ENCODE measurements at regions not wholly inside any gene's neighbourhood (a gene's known extent, or its start where the extent isn't known, plus 50 kb on each side); places are given as distances from the start of the nearest gene placed in this dataset.

DNA sequence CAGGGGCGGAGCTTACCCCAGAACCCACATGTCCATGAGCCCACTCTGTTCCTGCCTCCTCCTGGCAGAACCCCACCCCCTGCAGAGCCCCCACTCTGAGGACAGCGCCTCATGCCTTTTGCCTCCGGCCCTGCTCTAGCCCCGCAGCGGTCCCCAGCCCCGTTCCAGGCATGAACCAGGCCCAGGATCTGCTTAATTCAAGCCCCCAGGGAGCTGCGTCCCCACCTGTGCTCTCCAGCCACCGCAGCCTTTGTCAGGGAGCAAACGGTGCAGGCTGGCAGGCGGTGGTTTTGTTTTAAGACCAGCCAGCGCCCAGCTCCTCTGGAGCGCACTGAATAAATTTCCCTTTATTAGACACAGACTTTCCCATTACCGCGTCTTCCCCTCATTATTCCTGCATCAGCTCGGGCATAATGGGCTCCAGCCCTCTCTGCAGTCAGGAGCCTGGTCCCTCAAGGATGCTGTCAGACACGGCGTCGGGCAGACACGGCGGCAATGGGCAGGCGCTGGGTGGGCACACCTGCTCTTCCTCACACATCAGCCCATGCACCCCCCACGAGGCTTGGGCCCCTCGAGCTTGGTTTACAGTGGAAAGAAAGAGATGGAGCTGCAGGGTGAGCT, 137.6 kb downstream of the OLFM1 start:
- TF ChIP-seq BHLHE40 (IDR thresholded peaks at IDR 0.05; ENCODE audit: borderline replicate concordance) = no peak
- no peak for TF ChIP-seq FOXK2 (IDR thresholded peaks at IDR 0.05)
- no peak for TF ChIP-seq HDGF (IDR thresholded peaks at IDR 0.05; ENCODE audit: borderline replicate concordance)
- TF ChIP-seq ELF4 (IDR thresholded peaks at IDR 0.05) = no peak
- no peak for TF ChIP-seq FOXM1 (IDR thresholded peaks at IDR 0.05; ENCODE audit: borderline replicate concordance)
- TF ChIP-seq FOXA1 (IDR thresholded peaks at IDR 0.05) = no peak
- no peak for TF ChIP-seq NFRKB (IDR thresholded peaks at IDR 0.05)
- TF ChIP-seq SP1 (IDR thresholded peaks at IDR 0.05) = no peak
- no peak for TF ChIP-seq L3MBTL2 (conservative IDR thresholded peaks at IDR 0.05)
- TF ChIP-seq, protein P1, sequence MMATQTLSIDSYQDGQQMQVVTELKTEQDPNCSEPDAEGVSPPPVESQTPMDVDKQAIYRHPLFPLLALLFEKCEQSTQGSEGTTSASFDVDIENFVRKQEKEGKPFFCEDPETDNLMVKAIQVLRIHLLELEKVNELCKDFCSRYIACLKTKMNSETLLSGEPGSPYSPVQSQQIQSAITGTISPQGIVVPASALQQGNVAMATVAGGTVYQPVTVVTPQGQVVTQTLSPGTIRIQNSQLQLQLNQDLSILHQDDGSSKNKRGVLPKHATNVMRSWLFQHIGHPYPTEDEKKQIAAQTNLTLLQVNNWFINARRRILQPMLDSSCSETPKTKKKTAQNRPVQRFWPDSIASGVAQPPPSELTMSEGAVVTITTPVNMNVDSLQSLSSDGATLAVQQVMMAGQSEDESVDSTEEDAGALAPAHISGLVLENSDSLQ (IDR thresholded peaks at IDR 0.05) = no peak
- TF ChIP-seq LEF1 (IDR thresholded peaks at IDR 0.05; ENCODE audit: borderline replicate concordance) = no peak
- TF ChIP-seq CTBP1 (IDR thresholded peaks at IDR 0.05; ENCODE audit: borderline replicate concordance) = no peak
- TF ChIP-seq ARNT (IDR thresholded peaks at IDR 0.05) = no peak

All from HEK293T (cell line).